GM19238 (cell line): ENCODE measurements at regions not wholly inside any gene's neighbourhood (a gene's known extent, or its start where the extent isn't known, plus 50 kb on each side); places are given as distances from the start of the nearest gene placed in this dataset.

Experiments
- DNase-seq: peaks from one replicate; pipeline ENCODE4 v3.0.0; 2011; ENCODE audit warnings: low spot score; ENCODE audit not compliant: insufficient read length

GRCh38 chr1:94599095-94599813 lies 57.7 kb upstream of the F3 start:
- DNase-seq: no peak

GRCh38 chr1:94597701-94598100 lies 56.1 kb upstream of the F3 start:
- DNase-seq: no peak

- DNase-seq: no peak
Measured at GRCh38 chr1:94596260-94596659, 54.7 kb upstream of the F3 start.

GRCh38 chr1:94595658-94596057 lies 54.1 kb upstream of the F3 start:
- no peak for DNase-seq

GRCh38 chr1:94593611-94594010 lies 52.1 kb upstream of the F3 start:
- no peak for DNase-seq

- no peak for DNase-seq
Measured at GRCh38 chr1:94592571-94592920, 51.0 kb upstream of the F3 start.

- no peak for DNase-seq
Measured at GRCh38 chr1:94591823-94592570, 50.4 kb upstream of the F3 start.
